ENCODE measurements at regions not wholly inside any gene's neighbourhood (a gene's known extent, or its start where the extent isn't known, plus 50 kb on each side); places are given as distances from the start of the nearest gene placed in this dataset.

DNA sequence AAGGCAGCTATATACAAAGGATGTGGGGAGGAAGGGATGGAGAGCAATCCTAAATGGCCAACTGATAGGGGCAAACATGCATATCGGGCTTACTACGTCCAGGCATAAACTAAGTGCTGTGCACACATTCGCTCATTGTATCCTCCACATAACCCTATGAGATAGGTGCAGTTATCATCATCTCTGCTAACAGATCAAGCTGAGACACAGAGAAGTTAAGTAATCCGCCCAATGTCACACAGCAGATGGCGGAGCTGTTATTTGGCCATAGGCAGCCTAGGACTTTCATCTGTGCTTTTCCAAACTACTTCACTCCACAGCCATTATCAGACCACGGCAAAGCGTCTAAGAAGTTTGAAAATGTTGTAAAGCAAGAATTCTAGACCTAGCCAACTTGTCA lies 197.5 kb downstream of the RGS3 start:
- TF ChIP-seq, protein P1, sequence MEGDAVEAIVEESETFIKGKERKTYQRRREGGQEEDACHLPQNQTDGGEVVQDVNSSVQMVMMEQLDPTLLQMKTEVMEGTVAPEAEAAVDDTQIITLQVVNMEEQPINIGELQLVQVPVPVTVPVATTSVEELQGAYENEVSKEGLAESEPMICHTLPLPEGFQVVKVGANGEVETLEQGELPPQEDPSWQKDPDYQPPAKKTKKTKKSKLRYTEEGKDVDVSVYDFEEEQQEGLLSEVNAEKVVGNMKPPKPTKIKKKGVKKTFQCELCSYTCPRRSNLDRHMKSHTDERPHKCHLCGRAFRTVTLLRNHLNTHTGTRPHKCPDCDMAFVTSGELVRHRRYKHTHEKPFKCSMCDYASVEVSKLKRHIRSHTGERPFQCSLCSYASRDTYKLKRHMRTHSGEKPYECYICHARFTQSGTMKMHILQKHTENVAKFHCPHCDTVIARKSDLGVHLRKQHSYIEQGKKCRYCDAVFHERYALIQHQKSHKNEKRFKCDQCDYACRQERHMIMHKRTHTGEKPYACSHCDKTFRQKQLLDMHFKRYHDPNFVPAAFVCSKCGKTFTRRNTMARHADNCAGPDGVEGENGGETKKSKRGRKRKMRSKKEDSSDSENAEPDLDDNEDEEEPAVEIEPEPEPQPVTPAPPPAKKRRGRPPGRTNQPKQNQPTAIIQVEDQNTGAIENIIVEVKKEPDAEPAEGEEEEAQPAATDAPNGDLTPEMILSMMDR (IDR thresholded peaks at IDR 0.05; ENCODE audit: poor library complexity, severe bottlenecking): no peak
- TF ChIP-seq EZH2 (IDR thresholded peaks at IDR 0.05; ENCODE audit: borderline replicate concordance, insufficient read depth, low read length, poor library complexity, severe bottlenecking): no peak
- no peak for TF ChIP-seq TAF1 (IDR thresholded peaks at IDR 0.05; ENCODE audit: low read depth)
- TF ChIP-seq RAD21 (conservative IDR thresholded peaks at IDR 0.05): no peak
- TF ChIP-seq EP300 (conservative IDR thresholded peaks at IDR 0.05; ENCODE audit: poor library complexity, severe bottlenecking): no peak
- TF ChIP-seq, protein P2, sequence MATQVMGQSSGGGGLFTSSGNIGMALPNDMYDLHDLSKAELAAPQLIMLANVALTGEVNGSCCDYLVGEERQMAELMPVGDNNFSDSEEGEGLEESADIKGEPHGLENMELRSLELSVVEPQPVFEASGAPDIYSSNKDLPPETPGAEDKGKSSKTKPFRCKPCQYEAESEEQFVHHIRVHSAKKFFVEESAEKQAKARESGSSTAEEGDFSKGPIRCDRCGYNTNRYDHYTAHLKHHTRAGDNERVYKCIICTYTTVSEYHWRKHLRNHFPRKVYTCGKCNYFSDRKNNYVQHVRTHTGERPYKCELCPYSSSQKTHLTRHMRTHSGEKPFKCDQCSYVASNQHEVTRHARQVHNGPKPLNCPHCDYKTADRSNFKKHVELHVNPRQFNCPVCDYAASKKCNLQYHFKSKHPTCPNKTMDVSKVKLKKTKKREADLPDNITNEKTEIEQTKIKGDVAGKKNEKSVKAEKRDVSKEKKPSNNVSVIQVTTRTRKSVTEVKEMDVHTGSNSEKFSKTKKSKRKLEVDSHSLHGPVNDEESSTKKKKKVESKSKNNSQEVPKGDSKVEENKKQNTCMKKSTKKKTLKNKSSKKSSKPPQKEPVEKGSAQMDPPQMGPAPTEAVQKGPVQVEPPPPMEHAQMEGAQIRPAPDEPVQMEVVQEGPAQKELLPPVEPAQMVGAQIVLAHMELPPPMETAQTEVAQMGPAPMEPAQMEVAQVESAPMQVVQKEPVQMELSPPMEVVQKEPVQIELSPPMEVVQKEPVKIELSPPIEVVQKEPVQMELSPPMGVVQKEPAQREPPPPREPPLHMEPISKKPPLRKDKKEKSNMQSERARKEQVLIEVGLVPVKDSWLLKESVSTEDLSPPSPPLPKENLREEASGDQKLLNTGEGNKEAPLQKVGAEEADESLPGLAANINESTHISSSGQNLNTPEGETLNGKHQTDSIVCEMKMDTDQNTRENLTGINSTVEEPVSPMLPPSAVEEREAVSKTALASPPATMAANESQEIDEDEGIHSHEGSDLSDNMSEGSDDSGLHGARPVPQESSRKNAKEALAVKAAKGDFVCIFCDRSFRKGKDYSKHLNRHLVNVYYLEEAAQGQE (IDR thresholded peaks at IDR 0.05; ENCODE audit: borderline replicate concordance): no peak
- no peak for TF ChIP-seq SMC3 (conservative IDR thresholded peaks at IDR 0.05; ENCODE audit: poor library complexity)
- no peak for TF ChIP-seq POLR2AphosphoS5 (IDR thresholded peaks at IDR 0.05)

All from neural cell (in vitro differentiated cells).